ENCODE measurements at regions not wholly inside any gene's neighbourhood (a gene's known extent, or its start where the extent isn't known, plus 50 kb on each side); places are given as distances from the start of the nearest gene placed in this dataset.

DNA sequence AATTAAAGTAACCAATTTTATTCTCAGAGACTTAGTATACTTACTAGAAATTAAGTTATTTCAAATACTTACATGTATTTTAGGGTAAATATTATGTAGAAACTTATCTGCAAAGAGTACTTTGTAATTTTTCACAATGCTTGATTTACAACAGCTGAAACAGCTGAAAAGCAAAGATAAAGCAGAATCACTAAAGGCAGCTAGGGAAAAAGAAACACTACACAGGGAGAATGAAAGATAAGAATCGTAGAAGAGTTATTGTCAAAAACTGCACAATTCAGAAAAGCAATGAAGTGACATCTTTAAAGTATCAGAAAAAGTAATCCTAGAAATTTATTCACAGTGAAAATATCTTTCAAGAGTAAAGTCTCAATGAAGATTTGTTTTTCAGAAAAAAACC lies 69.7 kb upstream of the ZNF804B start:
- TF ChIP-seq, protein P1, sequence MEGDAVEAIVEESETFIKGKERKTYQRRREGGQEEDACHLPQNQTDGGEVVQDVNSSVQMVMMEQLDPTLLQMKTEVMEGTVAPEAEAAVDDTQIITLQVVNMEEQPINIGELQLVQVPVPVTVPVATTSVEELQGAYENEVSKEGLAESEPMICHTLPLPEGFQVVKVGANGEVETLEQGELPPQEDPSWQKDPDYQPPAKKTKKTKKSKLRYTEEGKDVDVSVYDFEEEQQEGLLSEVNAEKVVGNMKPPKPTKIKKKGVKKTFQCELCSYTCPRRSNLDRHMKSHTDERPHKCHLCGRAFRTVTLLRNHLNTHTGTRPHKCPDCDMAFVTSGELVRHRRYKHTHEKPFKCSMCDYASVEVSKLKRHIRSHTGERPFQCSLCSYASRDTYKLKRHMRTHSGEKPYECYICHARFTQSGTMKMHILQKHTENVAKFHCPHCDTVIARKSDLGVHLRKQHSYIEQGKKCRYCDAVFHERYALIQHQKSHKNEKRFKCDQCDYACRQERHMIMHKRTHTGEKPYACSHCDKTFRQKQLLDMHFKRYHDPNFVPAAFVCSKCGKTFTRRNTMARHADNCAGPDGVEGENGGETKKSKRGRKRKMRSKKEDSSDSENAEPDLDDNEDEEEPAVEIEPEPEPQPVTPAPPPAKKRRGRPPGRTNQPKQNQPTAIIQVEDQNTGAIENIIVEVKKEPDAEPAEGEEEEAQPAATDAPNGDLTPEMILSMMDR (IDR thresholded peaks at IDR 0.05), result no peak
- no peak for TF ChIP-seq POLR2A (IDR thresholded peaks at IDR 0.05)

Data from esophagus squamous epithelium (tissue), 4 donors.